Transverse colon (tissue), 4 donors: ENCODE measurements at regions not wholly inside any gene's neighbourhood (a gene's known extent, or its start where the extent isn't known, plus 50 kb on each side); places are given as distances from the start of the nearest gene placed in this dataset.

Source experiments
- DNase-seq: peaks from one replicate; pipeline ENCODE4 v3.0.0-alpha.2; 2019
- H3K27ac ChIP-seq, 4 donors: fragments of 200-600 bp; sonication (generic); 2 replicates each; pipeline ENCODE4 v1.5.1; 2016 to 2018; ENCODE audit warnings: inconsistent platforms in 4 of 4
- H3K27me3 ChIP-seq: fragments of 200-600 bp; sonication (generic); 2 replicates; pipeline ENCODE4 v1.5.1; 2017; ENCODE audit warnings: inconsistent platforms
- H3K36me3 ChIP-seq, 4 donors: fragments of 200-600 bp; sonication (generic); 2 replicates each; pipeline ENCODE4 v1.5.1; 2017 to 2019; ENCODE audit warnings: inconsistent platforms in 4 of 4
- H3K4me1 ChIP-seq, 4 donors: fragments of 200-600 bp; sonication (generic); 2 replicates each; pipeline ENCODE4 v1.5.1; 2017 to 2020; ENCODE audit warnings: inconsistent platforms in 4 of 4
- H3K4me3 ChIP-seq, 4 donors: fragments of 200-600 bp; sonication (generic); 1 replicate in 1 of 4; 2 replicates in 3 of 4; pipeline versions ENCODE4 v1.5.1 to v1.6.1; 2017 to 2019; ENCODE audit warnings: inconsistent platforms in 4 of 4
- H3K9me3 ChIP-seq, 2 donors: fragments of 200-600 bp; sonication (generic); 2 replicates each; pipeline ENCODE4 v1.5.1; 2017 to 2019; ENCODE audit warnings: inconsistent platforms in 2 of 2
- EP300 ChIP-seq: sonication (generic); formaldehyde crosslinking; IDR thresholded peaks from one replicate; pipeline ENCODE4 v1.6.1; 2017; ENCODE audit warnings: antibody characterized with exemption, low read depth
- POLR2A ChIP-seq: fragments of 450-650 bp; IDR thresholded peaks from one replicate; pipeline ENCODE4 v1.6.1; 2016; ENCODE audit warnings: antibody characterized with exemption, mild to moderate bottlenecking, moderate library complexity
- POLR2AphosphoS5 ChIP-seq, 3 donors: sonication (generic); formaldehyde crosslinking; IDR thresholded peaks; one replicate each; pipeline ENCODE4 v1.6.1; 2016; ENCODE audit warnings: antibody characterized with exemption in 3 of 3
- WGBS, 2 donors: methylation state at CpG; one replicate each; pipeline ENCODE4 v1.1.5; 2018; ENCODE audit warnings: low coverage in 1 of 2; 5-methylcytosine and 5-hydroxymethylcytosine counted together
- in situ Hi-C, 4 donors: fragments of 200-750 bp; cut with MboI; loops; one replicate each; pipeline versions ENCODE4 v1.15.0 to v1.15.1; 2017; ENCODE audit warnings: low sequenced_read_pairs in 3 of 4, low pct_ligation_motif_present in 1 of 4, low pct_unique_long_range_greater_than_20kb in 1 of 4
- intact Hi-C: fragments of 100-400 bp; cut with DNase I; formaldehyde crosslinking; loops from one replicate; pipeline ENCODE4 v1.15.1; 2023; ENCODE audit warnings: low total_unique reads
- TF ChIP-seq, protein P1 (sequence below), 5 experiments: fragments of 200-600 bp in 3 of 5; fragments of 450-650 bp in 2 of 5; sonication (generic) in 3 of 5; IDR thresholded peaks; 1 replicate in 2 of 5; 2 replicates in 3 of 5; pipeline ENCODE4 v1.5.1; 2016 to 2017; ENCODE audit warnings: antibody characterized with exemption in 5 of 5, inconsistent platforms in 3 of 5, mild to moderate bottlenecking in 2 of 5, moderate library complexity in 1 of 5

DNA sequence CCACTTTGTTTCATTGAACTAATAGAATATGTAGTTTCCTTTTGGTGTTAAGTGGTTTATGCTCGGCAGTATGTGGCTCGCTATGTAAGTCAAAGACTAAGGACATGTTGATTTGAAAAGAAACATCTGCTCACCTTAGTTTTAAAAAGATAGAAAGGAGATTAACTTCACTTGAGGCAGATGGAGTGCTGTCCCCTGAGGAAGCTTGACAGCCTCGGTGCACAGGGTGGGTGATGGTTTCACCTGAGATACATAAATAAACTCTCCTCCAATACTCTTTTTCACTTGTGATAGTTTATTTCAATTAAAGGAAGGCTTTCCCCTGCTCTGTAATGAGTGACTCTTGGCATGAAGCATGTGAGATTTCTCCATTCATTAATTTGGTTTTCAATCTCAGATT is 70.8 kb upstream of the FMN2 start:
- Histone ChIP-seq H3K4me1 (no peaks in the 10 kb centered on the region), H3K27me3 (no peaks in the 10 kb centered on the region), H3K36me3 (peaks cover 0 to 2% (median 0%) of the 10 kb centered on the region in 4 donors), H3K4me3 (no peak overlapping the region), H3K27ac (no peak overlapping the region), H3K9me3 (peaks cover 0 to 13% of the 10 kb centered on the region in 2 donors)
- intact Hi-C loops, result loop anchor here (10.0 kb wide), 1 partner anchor 124 kb away; no protein-coding TSS in a partner anchor
- no peak for DNase-seq
- TF ChIP-seq POLR2AphosphoS5 (IDR thresholded peaks at IDR 0.05) (no peak), EP300 (no peak), POLR2A (no peak)
- TF ChIP-seq, protein P1, sequence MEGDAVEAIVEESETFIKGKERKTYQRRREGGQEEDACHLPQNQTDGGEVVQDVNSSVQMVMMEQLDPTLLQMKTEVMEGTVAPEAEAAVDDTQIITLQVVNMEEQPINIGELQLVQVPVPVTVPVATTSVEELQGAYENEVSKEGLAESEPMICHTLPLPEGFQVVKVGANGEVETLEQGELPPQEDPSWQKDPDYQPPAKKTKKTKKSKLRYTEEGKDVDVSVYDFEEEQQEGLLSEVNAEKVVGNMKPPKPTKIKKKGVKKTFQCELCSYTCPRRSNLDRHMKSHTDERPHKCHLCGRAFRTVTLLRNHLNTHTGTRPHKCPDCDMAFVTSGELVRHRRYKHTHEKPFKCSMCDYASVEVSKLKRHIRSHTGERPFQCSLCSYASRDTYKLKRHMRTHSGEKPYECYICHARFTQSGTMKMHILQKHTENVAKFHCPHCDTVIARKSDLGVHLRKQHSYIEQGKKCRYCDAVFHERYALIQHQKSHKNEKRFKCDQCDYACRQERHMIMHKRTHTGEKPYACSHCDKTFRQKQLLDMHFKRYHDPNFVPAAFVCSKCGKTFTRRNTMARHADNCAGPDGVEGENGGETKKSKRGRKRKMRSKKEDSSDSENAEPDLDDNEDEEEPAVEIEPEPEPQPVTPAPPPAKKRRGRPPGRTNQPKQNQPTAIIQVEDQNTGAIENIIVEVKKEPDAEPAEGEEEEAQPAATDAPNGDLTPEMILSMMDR (IDR thresholded peaks at IDR 0.05), result no peak
- in situ Hi-C loops, result loop anchor here in 1 of 4 donors (10.0 kb wide), 1 partner anchor 134 kb away; no protein-coding TSS in a partner anchor
- 61 to 73% methylated on average over 3 of the region's 3 CpGs for WGBS, 2 donors

DNA sequence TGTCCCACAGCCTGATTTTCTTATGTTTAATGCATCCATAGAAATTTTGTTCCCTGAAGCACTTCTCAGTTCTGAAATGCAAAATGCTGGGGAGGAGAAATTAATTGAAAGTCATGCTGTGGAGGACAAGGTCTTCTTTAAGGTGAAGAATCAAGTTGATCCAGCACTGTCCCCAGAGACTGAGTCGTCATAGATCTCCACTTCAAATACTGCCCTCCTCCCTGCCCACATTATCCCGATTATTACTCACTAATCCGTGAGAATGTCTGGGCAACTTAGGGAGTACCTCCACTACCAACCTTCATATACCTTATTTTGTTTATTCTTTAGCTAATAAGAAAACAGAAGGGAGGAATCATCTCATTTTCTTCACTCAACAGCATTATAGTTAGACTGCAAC is 70.0 kb upstream of the FMN2 start:
- no peaks in the 10 kb centered on the region for H3K4me1 ChIP-seq
- TF ChIP-seq, protein P1 (IDR thresholded peaks at IDR 0.05), result no peak
- TF ChIP-seq EP300 (no peak), POLR2A (no peak), POLR2AphosphoS5 (IDR thresholded peaks at IDR 0.05) (no peak)
- H3K4me3 ChIP-seq, result no peak overlapping the region
- in situ Hi-C loops, result loop anchor here in 1 of 4 donors (10.0 kb wide), 1 partner anchor 133 kb away; no protein-coding TSS in a partner anchor
- H3K9me3 ChIP-seq, result peaks cover 0 to 13% of the 10 kb centered on the region in 2 donors
- DNase-seq, result no peak
- intact Hi-C loops, result loop anchor here (10.0 kb wide), 1 partner anchor 123 kb away; no protein-coding TSS in a partner anchor
- H3K27me3 ChIP-seq, result no peaks in the 10 kb centered on the region
- peaks cover 0 to 2% (median 0%) of the 10 kb centered on the region in 4 donors for H3K36me3 ChIP-seq
- 61 to 78% methylated on average over 3 of the region's 3 CpGs for WGBS, 2 donors
- H3K27ac ChIP-seq, result no peak overlapping the region

DNA sequence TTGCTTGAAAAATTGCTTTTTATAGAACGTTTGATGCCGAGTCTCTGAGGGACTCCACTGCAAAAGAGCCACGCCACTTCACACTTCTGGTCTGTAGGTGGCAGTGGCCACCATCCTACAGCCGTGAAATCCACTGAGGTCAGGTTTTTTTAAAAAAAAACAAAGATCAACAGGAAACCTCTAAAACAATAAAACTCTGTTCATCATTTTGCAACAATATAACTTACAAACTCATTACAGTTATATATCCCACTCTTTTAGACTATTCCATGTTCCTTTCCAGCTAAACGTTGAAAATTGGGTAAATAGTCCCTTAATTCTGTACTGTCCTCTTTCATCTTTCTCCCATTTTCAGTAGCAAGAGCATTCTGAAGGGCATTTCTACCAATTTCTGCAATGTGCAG is 64.6 kb upstream of the FMN2 start:
- intact Hi-C loops, result loop anchor here (10.0 kb wide), 1 partner anchor 118 kb away; no protein-coding TSS in a partner anchor
- Histone ChIP-seq H3K4me1 (peaks cover 0 to 3% (median 0%) of the 10 kb centered on the region in 4 donors), H3K4me3 (no peak overlapping the region), H3K27ac (no peak overlapping the region), H3K36me3 (no peaks in the 10 kb centered on the region), H3K9me3 (no peaks in the 10 kb centered on the region), H3K27me3 (no peaks in the 10 kb centered on the region)
- 3 to 5% methylated on average over 5 of the region's 5 CpGs for WGBS, 2 donors
- TF ChIP-seq, protein P1 (IDR thresholded peaks at IDR 0.05), result peak; percentile 80 to 92 (median 84)
- TF ChIP-seq POLR2AphosphoS5 (IDR thresholded peaks at IDR 0.05), result no peak
- in situ Hi-C loops, result loop anchor here in 2 of 4 donors (10.0 to 25.0 kb wide), 2 partner anchors 128 to 135 kb away; no protein-coding TSS in a partner anchor
- peak; percentile 49 for DNase-seq

DNA sequence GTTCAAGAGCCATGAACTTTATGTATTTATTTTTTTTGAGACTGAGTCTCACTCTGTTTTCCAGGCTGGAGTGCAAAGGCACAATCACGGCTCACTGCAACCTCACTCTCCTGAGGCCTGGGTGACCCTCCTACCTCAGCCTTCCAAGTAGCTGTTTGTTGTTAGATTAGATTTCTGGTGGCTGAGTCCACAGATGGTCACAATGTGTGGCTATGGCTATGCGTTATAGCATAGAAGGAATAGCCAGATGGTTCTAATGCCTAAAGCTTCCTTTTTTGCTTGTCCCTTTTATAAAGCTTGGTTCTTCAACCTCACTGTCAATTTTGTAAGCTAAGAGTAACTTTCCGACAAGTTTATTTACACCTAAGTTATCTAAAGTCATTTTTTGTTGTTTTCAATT is 62.3 kb upstream of the FMN2 start:
- Histone ChIP-seq H3K27ac (no peak overlapping the region), H3K9me3 (no peaks in the 10 kb centered on the region), H3K4me3 (no peak overlapping the region), H3K27me3 (no peaks in the 10 kb centered on the region), H3K4me1 (peaks cover 0 to 3% (median 0%) of the 10 kb centered on the region in 4 donors), H3K36me3 (no peaks in the 10 kb centered on the region)
- TF ChIP-seq POLR2A (no peak), EP300 (no peak), POLR2AphosphoS5 (IDR thresholded peaks at IDR 0.05) (no peak)
- TF ChIP-seq, protein P1 (IDR thresholded peaks at IDR 0.05), result no peak
- in situ Hi-C loops, result loop anchor here in 2 of 4 donors (10.0 to 25.0 kb wide), 2 partner anchors 125 to 133 kb away; no protein-coding TSS in a partner anchor
- intact Hi-C loops, result loop anchor here (10.0 kb wide), 1 partner anchor 115 kb away; no protein-coding TSS in a partner anchor
- DNase-seq, result no peak
- 84 to 88% methylated on average over 1 to 3 of the region's 3 CpGs for WGBS, 2 donors
